GM18858 (cell line): ENCODE measurements at regions not wholly inside any gene's neighbourhood (a gene's known extent, or its start where the extent isn't known, plus 50 kb on each side); places are given as distances from the start of the nearest gene placed in this dataset.
"Not testable (repeated sequence)": the region's sequence is repeated elsewhere in the genome, so short reads cannot be mapped to it uniquely, and the experiment has no call there.

Experiments
- ATAC-seq: cut with Tn5 transposase; IDR thresholded peaks from one replicate; pipeline ENCODE4 v1.9.1; 2021; ENCODE audit not compliant: unreplicated experiment

GRCh38 chr6:140809694-140810101, 1323.0 kb upstream of the GJE1 start:
- ATAC-seq, result peak; percentile 92

GRCh38 chr6:140806431-140806830, 1326.3 kb upstream of the GJE1 start:
- no peak for ATAC-seq

DNA sequence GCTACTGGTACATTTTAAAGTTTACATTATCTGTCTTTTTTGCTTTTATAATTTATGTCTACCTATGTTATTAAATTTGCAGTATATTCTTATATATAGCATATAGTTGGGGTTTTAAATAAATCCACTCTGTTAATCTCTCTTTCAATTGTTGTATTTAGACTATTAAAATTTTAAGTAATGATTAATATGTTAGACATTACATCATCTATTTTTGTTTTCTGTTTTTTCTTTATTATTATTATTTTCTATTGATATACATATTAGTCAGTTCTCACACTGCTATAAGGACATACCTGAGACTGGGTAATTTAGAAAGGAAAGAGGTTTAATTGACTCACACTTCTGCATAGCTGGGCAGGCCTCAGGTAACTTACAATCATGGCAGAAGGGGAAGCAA, 1338.2 kb upstream of the GJE1 start:
- ATAC-seq, result no peak

DNA sequence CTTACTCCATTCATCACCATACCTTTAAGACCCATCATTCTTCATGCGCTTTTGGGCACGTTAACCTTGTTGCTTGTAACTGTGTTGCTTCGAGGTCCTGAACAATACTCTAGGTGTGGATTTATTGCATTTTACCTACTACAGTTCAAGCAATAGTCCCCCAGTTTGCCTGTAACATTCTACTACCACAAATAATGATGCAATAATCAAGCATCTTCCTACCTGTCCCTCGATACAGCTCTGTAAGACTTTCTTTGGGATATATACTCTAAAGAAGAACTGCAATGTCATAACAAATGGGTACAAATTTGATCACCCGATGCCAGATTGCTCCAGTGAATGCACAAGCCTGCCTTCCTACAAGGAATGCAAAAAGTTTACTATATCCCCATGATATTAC, 1342.6 kb upstream of the GJE1 start:
- ATAC-seq, result no peak

GRCh38 chr6:140789466-140789865, 1343.3 kb upstream of the GJE1 start:
- no peak for ATAC-seq

GRCh38 chr6:140785926-140786325, 1346.8 kb upstream of the GJE1 start:
- no peak for ATAC-seq

GRCh38 chr6:140784573-140784972, 1348.2 kb upstream of the GJE1 start:
- ATAC-seq, result no peak

- not testable (repeated sequence) for ATAC-seq
Observed at GRCh38 chr6:140783504-140783903, 1349.2 kb upstream of the GJE1 start.

DNA sequence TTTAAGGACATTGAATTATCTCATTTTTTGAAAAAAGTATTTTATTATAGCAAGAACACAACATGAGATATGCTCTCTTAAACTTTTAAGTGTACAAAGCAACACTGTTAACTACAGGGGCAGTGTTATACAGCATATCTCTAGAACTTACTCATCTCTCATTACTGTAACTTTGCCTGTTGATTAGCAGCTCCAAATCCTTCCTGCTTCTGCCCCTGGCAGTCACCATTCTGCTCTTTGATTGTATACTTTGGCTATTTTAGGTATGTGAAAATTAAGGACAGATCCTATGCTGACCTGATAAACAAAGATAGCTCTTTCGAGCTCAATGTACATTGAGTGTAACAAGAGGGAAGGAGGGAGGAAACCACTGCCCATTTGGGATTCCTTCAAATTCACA, 1349.8 kb upstream of the GJE1 start:
- no peak for ATAC-seq

GRCh38 chr6:140779991-140780596, 1352.6 kb upstream of the GJE1 start:
- no peak for ATAC-seq

DNA sequence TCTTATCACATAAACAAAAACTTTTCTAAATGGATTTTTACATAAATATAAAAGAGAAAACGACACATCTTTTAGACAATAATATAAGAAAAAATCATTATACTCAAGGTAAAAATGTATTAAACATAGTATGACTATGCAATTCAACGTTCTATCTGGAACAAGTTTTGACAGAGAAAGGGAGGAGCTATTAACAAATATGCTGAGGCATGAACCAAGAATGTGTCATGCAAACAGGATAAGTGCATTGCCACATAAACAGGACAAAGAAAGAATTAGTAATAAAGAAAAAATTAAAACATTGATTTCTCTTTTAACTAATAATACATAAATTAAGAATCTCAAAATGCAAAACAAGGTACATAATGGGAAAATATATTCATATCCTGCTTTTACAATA, 1353.4 kb upstream of the GJE1 start:
- no peak for ATAC-seq

GRCh38 chr6:140777780-140778179, 1354.9 kb upstream of the GJE1 start:
- no peak for ATAC-seq

DNA sequence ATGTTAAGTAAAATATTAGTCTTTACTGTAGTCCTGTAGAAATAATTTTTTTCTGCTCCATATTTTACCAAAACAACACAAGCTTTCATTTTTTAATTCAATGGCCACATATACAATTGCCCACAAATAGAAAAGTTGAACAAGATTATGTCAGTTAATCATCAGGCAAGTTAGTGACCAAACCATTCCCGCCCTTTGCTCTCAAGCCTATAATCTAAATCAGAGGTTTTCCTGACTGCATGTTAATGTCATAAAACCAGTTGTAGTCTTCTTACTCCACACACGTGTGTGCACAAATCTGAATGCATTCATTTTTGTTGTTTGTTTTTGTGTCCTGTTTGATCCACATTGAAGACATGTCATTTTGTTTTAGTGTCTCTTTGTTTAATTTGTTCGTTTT, 1357.7 kb upstream of the GJE1 start:
- ATAC-seq, result no peak

DNA sequence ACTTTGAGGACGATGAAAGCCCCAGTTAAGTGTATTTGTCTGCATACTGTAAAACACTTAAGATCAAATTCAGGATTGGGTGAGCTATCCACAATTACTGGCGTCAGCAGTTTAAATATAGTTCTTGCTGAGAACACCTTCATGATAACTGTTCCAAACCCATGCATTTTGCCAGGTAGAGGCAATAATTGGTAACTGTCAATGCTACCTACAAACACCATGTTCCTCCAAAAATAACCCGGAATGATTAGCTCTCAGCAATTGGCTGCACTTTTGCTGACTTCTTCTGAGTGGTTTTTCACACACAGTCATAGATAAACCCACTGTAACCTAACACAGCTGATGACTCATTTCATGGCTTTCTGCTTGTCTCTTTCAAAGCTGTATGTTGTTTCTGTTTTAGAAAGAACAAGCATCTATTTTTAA, 1358.6 kb upstream of the GJE1 start:
- ATAC-seq, result peak; percentile 100

- no peak for ATAC-seq
Observed at GRCh38 chr6:140773276-140773675, 1359.4 kb upstream of the GJE1 start.

DNA sequence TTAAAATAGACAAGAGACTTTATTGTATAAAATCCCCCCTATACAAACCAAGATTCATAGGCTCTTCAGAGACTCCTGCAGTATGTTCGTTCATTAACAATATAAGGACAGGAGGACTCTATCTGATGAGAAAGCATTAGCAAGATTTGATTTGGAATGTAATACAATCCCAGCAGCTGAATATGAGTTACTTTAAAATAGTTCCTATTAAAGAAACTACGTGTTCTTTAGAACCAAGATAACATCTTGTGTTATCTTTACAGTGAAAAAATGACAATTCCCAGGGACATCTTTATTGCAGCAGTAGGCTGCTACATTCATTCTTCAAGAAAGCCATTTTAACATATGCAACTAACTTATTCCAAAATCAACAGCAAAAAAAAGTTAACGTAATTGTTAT, 1360.1 kb upstream of the GJE1 start:
- no peak for ATAC-seq

GRCh38 chr6:140768133-140768532, 1364.6 kb upstream of the GJE1 start:
- no peak for ATAC-seq

GRCh38 chr6:140766999-140767398, 1365.7 kb upstream of the GJE1 start:
- ATAC-seq, result no peak

- no peak for ATAC-seq
Observed at GRCh38 chr6:140758169-140758877, 1374.4 kb upstream of the GJE1 start.

DNA sequence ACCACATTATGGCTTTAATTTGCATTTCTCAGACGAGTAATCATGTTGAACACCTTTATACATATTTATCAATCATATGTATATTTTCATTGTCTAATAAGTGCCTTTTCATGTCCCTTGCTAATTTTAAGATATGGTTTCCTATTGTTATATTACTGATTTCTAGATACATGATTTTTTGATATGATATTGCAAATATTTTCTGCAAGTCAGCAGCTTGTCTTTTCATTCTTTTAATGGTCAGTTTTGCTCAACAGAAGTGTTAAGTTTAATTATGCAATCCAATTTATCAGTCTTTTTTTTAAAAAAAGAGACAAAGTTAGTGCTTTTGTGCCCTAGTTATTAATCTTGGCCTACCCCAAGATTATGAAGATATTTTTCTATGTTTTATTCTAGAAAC, 1377.8 kb upstream of the CITED2 start:
- no peak for ATAC-seq

- ATAC-seq, result no peak
Observed at GRCh38 chr6:140747114-140747513, 1372.7 kb upstream of the CITED2 start.

DNA sequence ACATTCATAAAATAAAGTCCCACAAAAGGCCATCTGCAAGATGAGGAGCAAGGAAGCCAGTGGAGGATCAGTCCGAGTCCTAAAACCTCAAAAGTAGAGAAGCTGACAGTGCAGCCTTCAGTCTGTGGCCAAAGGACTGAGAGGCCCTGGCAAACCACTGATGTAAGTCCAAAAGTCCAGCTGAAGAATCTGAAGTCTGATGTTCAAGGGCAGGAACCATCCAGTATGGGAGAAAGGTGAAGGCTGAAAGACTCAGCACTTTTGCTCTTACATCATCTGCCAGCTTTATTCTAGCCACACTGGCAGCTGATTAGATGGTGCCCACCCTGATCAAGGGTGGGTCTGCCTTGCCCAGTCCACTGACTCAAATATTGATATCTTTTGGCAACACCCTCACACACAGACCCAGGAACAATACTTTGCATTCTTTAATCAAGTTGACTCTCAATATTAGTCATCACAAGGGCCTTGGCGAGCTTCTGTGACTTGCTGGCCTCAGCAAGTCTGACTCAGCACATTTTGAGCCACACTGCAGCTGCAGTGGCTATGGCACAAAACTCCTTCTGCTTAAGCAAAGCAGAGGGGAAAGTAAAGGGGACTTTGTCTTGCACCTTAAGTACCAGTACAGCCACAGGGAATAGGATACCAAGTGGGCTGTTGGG, 1370.3 kb upstream of the CITED2 start:
- peak; percentile 88 for ATAC-seq
